Prostate gland (tissue), 2 donors: ENCODE measurements at regions not wholly inside any gene's neighbourhood (a gene's known extent, or its start where the extent isn't known, plus 50 kb on each side); places are given as distances from the start of the nearest gene placed in this dataset.

Experiments
- CTCF ChIP-seq, 4 experiments: fragments of 200-600 bp in 2 of 4; fragments of 450-650 bp in 2 of 4; sonication (generic) in 2 of 4; IDR thresholded peaks; 1 replicate in 3 of 4; 2 replicates in 1 of 4; pipeline ENCODE4 v1.5.1; 2016 to 2019; ENCODE audit warnings: antibody characterized with exemption in 4 of 4, mild to moderate bottlenecking in 2 of 4, moderate library complexity in 2 of 4
- POLR2AphosphoS5 ChIP-seq: sonication (generic); formaldehyde crosslinking; IDR thresholded peaks from one replicate; pipeline ENCODE4 v1.6.1; 2017; ENCODE audit warnings: antibody characterized with exemption

DNA sequence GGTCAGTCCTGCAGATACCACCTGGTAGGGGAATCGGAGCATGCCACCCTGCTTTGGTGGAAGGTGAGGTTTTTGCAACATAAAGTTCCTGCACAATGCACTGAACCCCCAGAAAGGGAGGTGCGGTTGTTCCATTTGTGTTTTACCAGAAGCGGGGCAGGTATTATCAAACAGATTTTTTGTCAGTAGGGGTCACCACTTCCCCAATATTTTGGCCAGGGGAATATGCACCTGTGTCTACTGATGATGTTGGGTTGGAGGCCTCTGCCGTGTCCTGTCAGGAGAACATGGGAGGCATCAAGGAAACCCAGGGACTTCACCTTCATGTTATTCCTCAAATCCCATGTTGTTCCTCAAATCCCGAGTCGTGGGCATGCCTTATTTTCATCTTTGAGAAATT, 438.7 kb downstream of the NTRK2 start:
- TF ChIP-seq POLR2AphosphoS5 (no peak), CTCF (IDR thresholded peaks at IDR 0.05) (no peak)
